OCI-LY7 (cell line): ENCODE measurements at regions not wholly inside any gene's neighbourhood (a gene's known extent, or its start where the extent isn't known, plus 50 kb on each side); places are given as distances from the start of the nearest gene placed in this dataset.
"Not testable (repeated sequence)": the region's sequence is repeated elsewhere in the genome, so short reads cannot be mapped to it uniquely, and the experiment has no call there.

Source experiments
- BruUV-seq: library from RNA; stranded (reverse); fragments of 400-500 nt; replicated peaks from 2 replicates; lab custom pipeline; 2021; lab: Mats Ljungman, UMichigan
- CTCF ChIA-PET: fragments of 300-600 bp; sonication (Branson Sonifier 250); formaldehyde crosslinking; loops from one replicate; lab custom pipeline; 2022; ENCODE audit warnings: antibody characterized with exemption; ENCODE audit not compliant: unreplicated experiment; lab: Charles Lee
- POLR2A ChIA-PET: fragments of 300-600 bp; sonication (Branson Sonifier 250); formaldehyde crosslinking; loops from one replicate; lab custom pipeline; 2022; ENCODE audit warnings: antibody characterized with exemption; lab: Charles Lee
- DNase-seq: peaks from one replicate; pipeline ENCODE4 v3.0.0-alpha.2; 2015; ENCODE audit warnings: low spot score
- H2AFZ ChIP-seq: fragments of 200-600 bp; sonication (generic), shearing (Covaris generic); 2 replicates; pipeline ENCODE4 v1.6.1; 2014; ENCODE audit warnings: mild to moderate bottlenecking, antibody characterized with exemption, low read length, moderate library complexity
- H3K27ac ChIP-seq: fragments of 200-600 bp; sonication (generic); 2 replicates; pipeline ENCODE4 v1.5.1; 2014; ENCODE audit warnings: mixed run types, low read depth, mild to moderate bottlenecking, moderate library complexity, low read length, inconsistent platforms; ENCODE audit not compliant: poor library complexity, severe bottlenecking
- H3K36me3 ChIP-seq: fragments of 200-600 bp; sonication (generic); 2 replicates; pipeline ENCODE4 v1.6.1; 2014; ENCODE audit warnings: mild to moderate bottlenecking, antibody characterized with exemption, low read length, moderate library complexity, mixed read lengths; ENCODE audit not compliant: insufficient read depth
- H3K4me1 ChIP-seq: fragments of 200-600 bp; sonication (generic); 2 replicates; pipeline ENCODE4 v1.5.1; 2014; ENCODE audit warnings: mild to moderate bottlenecking, low read length; ENCODE audit not compliant: insufficient read depth, poor library complexity, severe bottlenecking
- H3K4me2 ChIP-seq: fragments of 200-600 bp; sonication (generic); 2 replicates; pipeline ENCODE4 v1.6.1; 2014; ENCODE audit warnings: mild to moderate bottlenecking, low read length
- H3K4me3 ChIP-seq: fragments of 200-600 bp; sonication (generic); 2 replicates; pipeline ENCODE4 v1.5.1; 2014; ENCODE audit warnings: mild to moderate bottlenecking, low read depth, low read length; ENCODE audit not compliant: poor library complexity, severe bottlenecking
- H3K79me2 ChIP-seq: fragments of 200-600 bp; sonication (generic); 2 replicates; pipeline ENCODE4 v1.6.1; 2016; ENCODE audit warnings: low read depth, mild to moderate bottlenecking, low read length, moderate library complexity, mixed read lengths; ENCODE audit not compliant: insufficient read depth
- H3K9me2 ChIP-seq: fragments of 200-600 bp; sonication (generic); 2 replicates; pipeline ENCODE4 v1.6.1; 2016; ENCODE audit warnings: mild to moderate bottlenecking, low read length, mixed read lengths; ENCODE audit not compliant: insufficient read depth
- H3K9me3 ChIP-seq: fragments of 200-600 bp; sonication (generic); 2 replicates; pipeline ENCODE4 v1.6.1; 2014; ENCODE audit warnings: mild to moderate bottlenecking, mixed run types, low read length, mixed read lengths
- H4K20me1 ChIP-seq: fragments of 200-600 bp; sonication (generic); 2 replicates; pipeline ENCODE4 v1.6.1; 2014; ENCODE audit warnings: mild to moderate bottlenecking, antibody characterized with exemption, low read length, moderate library complexity, mixed read lengths; ENCODE audit not compliant: insufficient read depth
- CTCF ChIP-seq: fragments of 200-600 bp; sonication (generic); conservative IDR thresholded peaks from 2 replicates; pipeline ENCODE4 v1.5.1; 2014; ENCODE audit warnings: mild to moderate bottlenecking, antibody characterized with exemption, low read length, moderate library complexity, mixed read lengths
- intact Hi-C: fragments of 100-400 bp; cut with micrococcal nuclease; formaldehyde crosslinking; loops from one replicate; pipeline ENCODE4 v1.10.0; 2022; ENCODE audit not compliant: unreplicated experiment

GRCh38 chr14:106712513-106712912 is 1186.1 kb downstream of the TMEM121 start:
- CTCF ChIA-PET: interaction anchor here (0.7 to 1.5 kb wide), 2 partner anchors 20 to 48 kb away, joined by 3 read pairs; no protein-coding TSS in a partner anchor
- H3K79me2 ChIP-seq, H4K20me1 ChIP-seq, H3K4me2 ChIP-seq, H3K4me3 ChIP-seq, H3K9me3 ChIP-seq, H2AFZ ChIP-seq, BruUV-seq, H3K9me2 ChIP-seq, H3K27ac ChIP-seq, POLR2A ChIA-PET, H3K36me3 ChIP-seq: not testable (repeated sequence)
- H3K4me1 ChIP-seq: peaks cover 14% of the 10 kb centered on the region
- peak; percentile 46; the same call in 1 of the 2 replicates for TF ChIP-seq CTCF
- DNase-seq: peak; percentile 35
- intact Hi-C loops: loop anchor here (10.0 kb wide), 1 partner anchor 48 kb away; no protein-coding TSS in a partner anchor

GRCh38 chr14:106714446-106715428 is 1188.4 kb downstream of the TMEM121 start:
- BruUV-seq, H3K79me2 ChIP-seq, H3K9me2 ChIP-seq, H3K27ac ChIP-seq, DNase-seq, H3K4me3 ChIP-seq, H2AFZ ChIP-seq, H3K36me3 ChIP-seq, H3K9me3 ChIP-seq, CTCF ChIA-PET, H4K20me1 ChIP-seq, POLR2A ChIA-PET: not testable (repeated sequence)
- Histone ChIP-seq H3K4me1 (peaks cover 18% of the 10 kb centered on the region), H3K4me2 (peak overlapping the region; percentile 36; the same call in 1 of the 2 replicates)
- intact Hi-C loops: loop anchor here (10.0 kb wide), 1 partner anchor 50 kb away; no protein-coding TSS in a partner anchor

- TF ChIP-seq CTCF: peak; percentile 66
- BruUV-seq, H3K27ac ChIP-seq, H3K9me3 ChIP-seq, POLR2A ChIA-PET, H4K20me1 ChIP-seq, H2AFZ ChIP-seq, H3K4me3 ChIP-seq, H3K36me3 ChIP-seq, H3K9me2 ChIP-seq, DNase-seq, H3K79me2 ChIP-seq, H3K4me2 ChIP-seq, CTCF ChIA-PET: not testable (repeated sequence)
- intact Hi-C loops: loop anchor here (10.0 kb wide), 1 partner anchor 53 kb away; no protein-coding TSS in a partner anchor
- H3K4me1 ChIP-seq: peaks cover 22% of the 10 kb centered on the region
Observed at GRCh38 chr14:106717544-106717943, 1191.2 kb downstream of the TMEM121 start.
